ENCODE measurements at regions not wholly inside any gene's neighbourhood (a gene's known extent, or its start where the extent isn't known, plus 50 kb on each side); places are given as distances from the start of the nearest gene placed in this dataset.

DNA sequence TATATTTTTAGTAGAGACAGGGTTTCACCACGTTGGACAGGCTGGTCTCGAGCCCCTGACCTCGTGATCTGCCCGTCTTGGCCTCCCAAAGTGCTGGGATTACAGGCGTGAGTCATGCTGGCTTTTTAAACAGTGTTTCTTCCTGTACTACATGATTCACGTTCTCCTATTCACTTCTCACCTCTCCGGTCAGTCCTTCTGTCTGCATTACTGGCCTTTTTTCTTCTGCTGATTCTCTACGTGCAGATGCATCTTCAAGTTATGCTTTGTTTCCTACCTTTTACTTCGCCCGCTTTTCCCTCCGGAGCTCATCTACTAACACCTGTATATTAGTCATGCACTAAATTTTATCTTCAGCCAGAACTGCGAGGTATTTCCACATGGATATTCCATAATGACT is 296.2 kb upstream of the FLRT2 start:
- H3K27ac Mint-ChIP-seq (ENCODE audit: unreplicated experiment), result no peak overlapping the region
- H3K9me3 Mint-ChIP-seq (ENCODE audit: unreplicated experiment), result peaks cover 5% of the 10 kb centered on the region
- DNase-seq (ENCODE audit: extremely low spot score, unreplicated experiment), result no peak
- H3K27me3 Mint-ChIP-seq (ENCODE audit: unreplicated experiment), result no peaks in the 10 kb centered on the region
- H3K36me3 Mint-ChIP-seq (ENCODE audit: unreplicated experiment), result no peaks in the 10 kb centered on the region
- peaks cover 14% of the 10 kb centered on the region for H3K4me1 Mint-ChIP-seq (ENCODE audit: unreplicated experiment)
- H3K4me3 Mint-ChIP-seq (ENCODE audit: unreplicated experiment), result no peak overlapping the region
- TF ChIP-seq, protein P1, sequence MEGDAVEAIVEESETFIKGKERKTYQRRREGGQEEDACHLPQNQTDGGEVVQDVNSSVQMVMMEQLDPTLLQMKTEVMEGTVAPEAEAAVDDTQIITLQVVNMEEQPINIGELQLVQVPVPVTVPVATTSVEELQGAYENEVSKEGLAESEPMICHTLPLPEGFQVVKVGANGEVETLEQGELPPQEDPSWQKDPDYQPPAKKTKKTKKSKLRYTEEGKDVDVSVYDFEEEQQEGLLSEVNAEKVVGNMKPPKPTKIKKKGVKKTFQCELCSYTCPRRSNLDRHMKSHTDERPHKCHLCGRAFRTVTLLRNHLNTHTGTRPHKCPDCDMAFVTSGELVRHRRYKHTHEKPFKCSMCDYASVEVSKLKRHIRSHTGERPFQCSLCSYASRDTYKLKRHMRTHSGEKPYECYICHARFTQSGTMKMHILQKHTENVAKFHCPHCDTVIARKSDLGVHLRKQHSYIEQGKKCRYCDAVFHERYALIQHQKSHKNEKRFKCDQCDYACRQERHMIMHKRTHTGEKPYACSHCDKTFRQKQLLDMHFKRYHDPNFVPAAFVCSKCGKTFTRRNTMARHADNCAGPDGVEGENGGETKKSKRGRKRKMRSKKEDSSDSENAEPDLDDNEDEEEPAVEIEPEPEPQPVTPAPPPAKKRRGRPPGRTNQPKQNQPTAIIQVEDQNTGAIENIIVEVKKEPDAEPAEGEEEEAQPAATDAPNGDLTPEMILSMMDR (IDR thresholded peaks at IDR 0.05), result no peak

DNA sequence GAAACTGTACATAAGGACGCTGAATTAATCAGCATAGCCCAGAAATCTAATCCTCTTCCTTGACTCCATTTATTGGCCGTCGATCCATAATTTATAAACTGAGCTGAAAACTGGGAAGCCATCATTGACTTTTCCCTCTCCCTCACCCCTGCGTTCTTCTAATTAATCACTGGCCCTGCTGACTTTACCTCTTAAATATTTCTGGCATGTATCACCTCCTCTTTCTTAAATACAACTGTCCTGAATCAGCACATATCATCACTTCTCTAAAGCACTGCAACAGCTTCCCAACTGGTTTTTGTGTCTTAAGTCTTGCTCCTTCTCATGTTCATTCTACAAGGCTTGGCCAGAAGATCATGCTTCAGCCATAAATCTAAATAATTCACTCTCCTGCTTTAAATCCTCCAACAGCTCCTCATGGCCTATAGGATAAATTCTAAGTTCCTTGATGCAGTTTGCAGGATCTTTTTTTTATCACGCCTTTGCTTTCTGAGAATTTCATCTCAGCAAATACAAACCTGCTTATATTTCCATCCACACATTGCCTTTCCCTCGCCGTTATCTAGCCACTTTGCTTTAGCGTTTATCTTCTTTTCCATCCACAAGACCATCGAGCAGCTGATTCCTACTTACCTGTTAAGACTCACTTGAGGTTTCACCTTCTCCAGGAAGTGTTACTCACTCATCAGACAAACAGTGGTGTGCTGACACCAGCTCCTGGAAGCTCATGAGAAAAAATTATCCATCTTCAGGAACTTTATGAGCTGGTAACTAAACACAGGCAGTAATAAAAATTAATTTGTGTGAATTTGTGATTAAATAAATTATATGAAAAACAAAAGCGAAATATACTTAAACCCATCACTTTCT is 295.6 kb upstream of the FLRT2 start:
- no peaks in the 10 kb centered on the region for H3K27me3 Mint-ChIP-seq (ENCODE audit: unreplicated experiment)
- peaks cover 5% of the 10 kb centered on the region for H3K9me3 Mint-ChIP-seq (ENCODE audit: unreplicated experiment)
- H3K27ac Mint-ChIP-seq (ENCODE audit: unreplicated experiment), result no peak overlapping the region
- DNase-seq (ENCODE audit: extremely low spot score, unreplicated experiment), result no peak
- TF ChIP-seq, protein P1 (IDR thresholded peaks at IDR 0.05), result no peak
- H3K4me1 Mint-ChIP-seq (ENCODE audit: unreplicated experiment), result peaks cover 17% of the 10 kb centered on the region
- H3K4me3 Mint-ChIP-seq (ENCODE audit: unreplicated experiment), result no peak overlapping the region
- H3K36me3 Mint-ChIP-seq (ENCODE audit: unreplicated experiment), result no peaks in the 10 kb centered on the region

DNA sequence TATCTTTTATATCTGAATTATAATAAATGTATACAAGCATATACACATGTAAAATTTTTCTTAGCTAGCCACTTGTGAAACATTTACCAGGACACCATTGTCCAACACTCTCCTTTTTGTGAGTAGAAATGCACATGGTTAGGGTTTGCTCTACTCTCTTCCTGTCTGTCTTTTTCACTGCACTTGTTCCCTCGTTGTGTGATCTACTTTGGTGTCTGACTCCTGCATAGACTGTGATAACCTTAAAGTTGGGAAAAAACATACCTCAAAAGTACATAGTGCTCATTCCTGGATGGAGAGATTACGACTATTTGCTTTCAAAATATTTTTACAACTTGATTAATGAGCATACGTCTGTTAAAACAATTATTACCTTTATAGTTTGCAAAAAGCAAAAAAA is 294.1 kb upstream of the FLRT2 start:
- Mint-ChIP-seq H3K27ac (ENCODE audit: unreplicated experiment) (no peak overlapping the region), H3K4me1 (ENCODE audit: unreplicated experiment) (peaks cover 23% of the 10 kb centered on the region), H3K4me3 (ENCODE audit: unreplicated experiment) (no peak overlapping the region), H3K36me3 (ENCODE audit: unreplicated experiment) (no peaks in the 10 kb centered on the region), H3K9me3 (ENCODE audit: unreplicated experiment) (peaks cover 1% of the 10 kb centered on the region), H3K27me3 (ENCODE audit: unreplicated experiment) (no peaks in the 10 kb centered on the region)
- DNase-seq (ENCODE audit: extremely low spot score, unreplicated experiment), result no peak
- TF ChIP-seq, protein P1 (IDR thresholded peaks at IDR 0.05), result no peak

DNA sequence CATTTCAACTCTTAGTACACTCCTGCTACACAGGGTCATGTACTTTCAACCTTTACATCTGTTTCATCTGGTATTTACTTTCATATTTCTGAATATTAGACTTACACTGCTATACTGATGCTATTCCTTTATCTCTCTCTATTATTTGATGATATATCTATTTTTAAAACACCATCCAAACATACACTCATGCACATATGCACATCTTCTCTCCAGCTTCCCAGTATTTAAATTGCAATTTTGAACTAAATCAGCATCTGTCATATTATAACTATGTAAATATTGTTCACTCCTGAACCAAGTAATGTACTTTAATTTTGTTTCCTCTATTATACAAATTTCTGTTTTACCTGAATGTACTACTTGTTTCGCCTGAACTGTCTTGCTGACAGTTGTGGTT is 293.6 kb upstream of the FLRT2 start:
- Mint-ChIP-seq H3K36me3 (ENCODE audit: unreplicated experiment) (no peaks in the 10 kb centered on the region), H3K27ac (ENCODE audit: unreplicated experiment) (no peak overlapping the region), H3K9me3 (ENCODE audit: unreplicated experiment) (no peaks in the 10 kb centered on the region), H3K4me3 (ENCODE audit: unreplicated experiment) (no peak overlapping the region), H3K27me3 (ENCODE audit: unreplicated experiment) (no peaks in the 10 kb centered on the region), H3K4me1 (ENCODE audit: unreplicated experiment) (peaks cover 27% of the 10 kb centered on the region)
- TF ChIP-seq, protein P1 (IDR thresholded peaks at IDR 0.05), result no peak
- DNase-seq (ENCODE audit: extremely low spot score, unreplicated experiment), result no peak

DNA sequence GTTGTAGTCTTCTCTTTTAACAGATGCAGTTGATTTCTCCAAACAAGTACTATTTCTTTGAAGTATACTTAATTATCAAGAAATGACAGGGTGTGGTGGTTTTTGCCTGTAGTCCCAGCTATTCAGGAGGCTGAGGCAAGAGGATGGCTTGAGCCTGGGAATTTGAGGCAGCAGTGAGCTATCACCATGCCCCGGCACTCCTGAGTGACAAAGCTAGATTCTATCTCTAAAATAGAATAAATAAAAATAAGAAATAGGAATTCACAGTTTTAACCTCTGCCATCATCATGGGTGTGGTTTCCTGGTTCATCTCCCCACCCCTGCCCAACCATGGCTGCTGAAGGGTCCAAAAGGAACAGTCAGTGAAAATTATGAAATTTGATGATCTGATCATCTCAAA is 290.2 kb upstream of the FLRT2 start:
- TF ChIP-seq, protein P1 (IDR thresholded peaks at IDR 0.05), result no peak
- Mint-ChIP-seq H3K4me1 (ENCODE audit: unreplicated experiment) (peaks cover 26% of the 10 kb centered on the region), H3K36me3 (ENCODE audit: unreplicated experiment) (no peaks in the 10 kb centered on the region), H3K27ac (ENCODE audit: unreplicated experiment) (no peak overlapping the region), H3K9me3 (ENCODE audit: unreplicated experiment) (no peaks in the 10 kb centered on the region), H3K27me3 (ENCODE audit: unreplicated experiment) (no peaks in the 10 kb centered on the region), H3K4me3 (ENCODE audit: unreplicated experiment) (no peak overlapping the region)
- DNase-seq (ENCODE audit: extremely low spot score, unreplicated experiment), result no peak

Measured in osteocyte (in vitro differentiated cells).